Smooth muscle cell (in vitro differentiated cells): ENCODE measurements at regions not wholly inside any gene's neighbourhood (a gene's known extent, or its start where the extent isn't known, plus 50 kb on each side); places are given as distances from the start of the nearest gene placed in this dataset.

Experiments
- DNase-seq: peaks from one replicate; lab custom pipeline; 2025; ENCODE audit not compliant: unreplicated experiment; lab: John Stamatoyannopoulos, UW
- H2AFZ ChIP-seq: fragments of 200-600 bp; sonication (generic); 2 replicates; pipeline ENCODE4 v1.6.0; 2016; ENCODE audit warnings: antibody characterized with exemption, low read depth, mild to moderate bottlenecking
- H3F3A ChIP-seq: fragments of 200-600 bp; sonication (generic); 2 replicates; pipeline ENCODE4 v1.6.0; 2017; ENCODE audit warnings: antibody characterized with exemption, low read depth
- H3K27ac ChIP-seq: fragments of 200-600 bp; sonication (generic); 2 replicates; pipeline ENCODE4 v1.5.1; 2016; ENCODE audit warnings: low read depth, mild to moderate bottlenecking
- H3K27me3 ChIP-seq: fragments of 200-600 bp; sonication (generic); 2 replicates; pipeline ENCODE4 v1.6.1; 2016; ENCODE audit warnings: low read depth, mild to moderate bottlenecking
- H3K36me3 ChIP-seq: fragments of 200-600 bp; sonication (generic); 2 replicates; pipeline ENCODE4 v1.5.1; 2016; ENCODE audit warnings: low read depth
- H3K4me1 ChIP-seq: fragments of 200-600 bp; sonication (generic); 2 replicates; pipeline ENCODE4 v1.5.1; 2016; ENCODE audit warnings: low read depth
- H3K4me2 ChIP-seq: fragments of 200-600 bp; sonication (generic); 2 replicates; pipeline ENCODE4 v1.6.0; 2016; ENCODE audit warnings: mild to moderate bottlenecking
- H3K4me3 ChIP-seq: fragments of 200-600 bp; sonication (generic); 2 replicates; pipeline ENCODE4 v1.5.1; 2016; ENCODE audit warnings: mild to moderate bottlenecking
- H3K79me2 ChIP-seq: fragments of 200-600 bp; sonication (generic); 2 replicates; pipeline ENCODE4 v1.6.0; 2016; ENCODE audit warnings: low read depth, mild to moderate bottlenecking
- H3K9ac ChIP-seq: fragments of 200-600 bp; sonication (generic); 2 replicates; pipeline ENCODE4 v1.6.0; 2016; ENCODE audit warnings: low read depth
- H3K9me3 ChIP-seq: fragments of 200-600 bp; sonication (generic); replicated peaks from 2 replicates; pipeline ENCODE4 v1.5.1; 2016; ENCODE audit warnings: low read depth
- H4K20me1 ChIP-seq: fragments of 200-600 bp; sonication (generic); 2 replicates; pipeline ENCODE4 v1.6.0; 2016; ENCODE audit warnings: low read depth
- CTCF ChIP-seq: fragments of 200-600 bp; sonication (generic); IDR thresholded peaks from 2 replicates; pipeline ENCODE4 v1.5.1; 2017; ENCODE audit warnings: borderline replicate concordance, mild to moderate bottlenecking, antibody characterized with exemption; ENCODE audit not compliant: insufficient read depth, poor library complexity, severe bottlenecking
- WGBS: methylation state at CpG from one replicate; pipeline ENCODE4 v1.1.7; 2016; ENCODE audit warnings: low lambda C conversion rate; 5-methylcytosine and 5-hydroxymethylcytosine counted together

- Histone ChIP-seq H3K4me3 (no peak overlapping the region), H3K4me2 (no peak overlapping the region), H3K4me1 (peaks cover 4% of the 10 kb centered on the region), H3K27me3 (no peaks in the 10 kb centered on the region), H3K36me3 (no peaks in the 10 kb centered on the region), H3K27ac (no peak overlapping the region), H3K9ac (no peak overlapping the region), H3K79me2 (no peaks in the 10 kb centered on the region), H3F3A (no peaks in the 10 kb centered on the region), H2AFZ (no peak overlapping the region), H4K20me1 (no peaks in the 10 kb centered on the region), H3K9me3 (no peaks in the 10 kb centered on the region)
- no peak for TF ChIP-seq CTCF
- WGBS, result 95% methylated on average over 28 of the region's 28 CpGs
- no peak for DNase-seq
Measured at GRCh38 chr10:129046065-129046681, 420.9 kb upstream of the MGMT start.

- WGBS, result 91% methylated on average over 5 of the region's 5 CpGs
- no peaks in the 10 kb centered on the region for H3K36me3 ChIP-seq
- no peak overlapping the region for H3K4me2 ChIP-seq
- no peak overlapping the region for H2AFZ ChIP-seq
- no peaks in the 10 kb centered on the region for H3F3A ChIP-seq
- H4K20me1 ChIP-seq, result no peaks in the 10 kb centered on the region
- H3K79me2 ChIP-seq, result no peaks in the 10 kb centered on the region
- no peak overlapping the region for H3K9ac ChIP-seq
- no peak overlapping the region for H3K27ac ChIP-seq
- no peak overlapping the region for H3K4me3 ChIP-seq
- H3K9me3 ChIP-seq, result no peaks in the 10 kb centered on the region
- DNase-seq, result no peak
- no peak for TF ChIP-seq CTCF
- H3K27me3 ChIP-seq, result no peaks in the 10 kb centered on the region
- H3K4me1 ChIP-seq, result peaks cover 4% of the 10 kb centered on the region
Measured at GRCh38 chr10:129046962-129047361, 420.1 kb upstream of the MGMT start.

GRCh38 chr10:129047600-129047999 lies 419.4 kb upstream of the MGMT start:
- H3K4me1 ChIP-seq, result peaks cover 4% of the 10 kb centered on the region
- no peak for TF ChIP-seq CTCF

GRCh38 chr10:129048513-129048912 lies 418.5 kb upstream of the MGMT start:
- H3K9me3 ChIP-seq, result no peaks in the 10 kb centered on the region

More at GRCh38 chr10:129047600-129047999, 419.4 kb upstream of the MGMT start:
- WGBS, result 96% methylated on average over 3 of the region's 3 CpGs
- Histone ChIP-seq H3F3A (no peaks in the 10 kb centered on the region), H3K9me3 (no peaks in the 10 kb centered on the region), H2AFZ (no peak overlapping the region), H3K36me3 (no peaks in the 10 kb centered on the region), H3K4me2 (no peak overlapping the region), H4K20me1 (no peaks in the 10 kb centered on the region), H3K27me3 (no peaks in the 10 kb centered on the region), H3K27ac (no peak overlapping the region), H3K4me3 (no peak overlapping the region), H3K79me2 (no peaks in the 10 kb centered on the region), H3K9ac (no peak overlapping the region)
- no peak for DNase-seq

More at GRCh38 chr10:129048513-129048912, 418.5 kb upstream of the MGMT start:
- Histone ChIP-seq H4K20me1 (no peaks in the 10 kb centered on the region), H3K36me3 (no peaks in the 10 kb centered on the region), H3K27ac (no peak overlapping the region), H3K9ac (no peak overlapping the region), H3K4me3 (no peak overlapping the region), H3K4me2 (no peak overlapping the region), H2AFZ (no peak overlapping the region), H3F3A (no peaks in the 10 kb centered on the region), H3K27me3 (no peaks in the 10 kb centered on the region), H3K4me1 (no peaks in the 10 kb centered on the region), H3K79me2 (no peaks in the 10 kb centered on the region)
- no peak for DNase-seq
- 55% methylated on average over 12 of the region's 12 CpGs for WGBS
- TF ChIP-seq CTCF, result no peak
